Omental fat pad (tissue), 3 donors: ENCODE measurements at regions not wholly inside any gene's neighbourhood (a gene's known extent, or its start where the extent isn't known, plus 50 kb on each side); places are given as distances from the start of the nearest gene placed in this dataset.

ENCODE experiments used
- ATAC-seq: fragments of 150-250 bp; one replicate; pipeline ENCODE4 v1.9.1; 2016; ENCODE audit warnings: mild to moderate bottlenecking, moderate library complexity; ENCODE audit not compliant: low FRiP score
- DNase-seq: peaks from one replicate; pipeline ENCODE4 v3.0.0-alpha.2; 2019; ENCODE audit warnings: low spot score
- CTCF ChIP-seq, 3 donors: fragments of 450-650 bp; IDR thresholded peaks; one replicate each; pipeline ENCODE4 v1.5.1; 2016 to 2017; ENCODE audit warnings: antibody characterized with exemption in 3 of 3, mild to moderate bottlenecking in 3 of 3, moderate library complexity in 2 of 3

- no peak for TF ChIP-seq CTCF (IDR thresholded peaks at IDR 0.05)
- DNase-seq (no peak), ATAC-seq (no peak)
These were observed 309.2 kb downstream of the FGFR2 start for GRCh38 chr10:121288864-121289661.

GRCh38 chr10:121289800-121290199 is 308.4 kb downstream of the FGFR2 start:
- ATAC-seq (no peak), DNase-seq (no peak)
- no peak for TF ChIP-seq CTCF (IDR thresholded peaks at IDR 0.05)

GRCh38 chr10:121290674-121291073 is 307.6 kb downstream of the FGFR2 start:
- ATAC-seq (no peak), DNase-seq (no peak)
- no peak for TF ChIP-seq CTCF (IDR thresholded peaks at IDR 0.05)

- ATAC-seq = no peak
- no peak for DNase-seq
- TF ChIP-seq CTCF (IDR thresholded peaks at IDR 0.05) = no peak
These were observed 306.9 kb downstream of the FGFR2 start for GRCh38 chr10:121291376-121291775.

- no peak for TF ChIP-seq CTCF (IDR thresholded peaks at IDR 0.05)
These were observed 306.4 kb downstream of the FGFR2 start for GRCh38 chr10:121291823-121292222.

GRCh38 chr10:121292321-121292720 is 305.9 kb downstream of the FGFR2 start:
- no peak for ATAC-seq
- TF ChIP-seq CTCF (IDR thresholded peaks at IDR 0.05) = no peak
- no peak for DNase-seq

More at GRCh38 chr10:121291823-121292222, 306.4 kb downstream of the FGFR2 start:
- no peak for DNase-seq
- ATAC-seq = no peak

GRCh38 chr10:121293110-121293509 is 305.1 kb downstream of the FGFR2 start:
- DNase-seq (no peak), ATAC-seq (no peak)
- TF ChIP-seq CTCF (IDR thresholded peaks at IDR 0.05) = no peak
